ENCODE measurements at regions not wholly inside any gene's neighbourhood (a gene's known extent, or its start where the extent isn't known, plus 50 kb on each side); places are given as distances from the start of the nearest gene placed in this dataset.
"Not testable (repeated sequence)": the region's sequence is repeated elsewhere in the genome, so short reads cannot be mapped to it uniquely, and the experiment has no call there.

- 83% methylated on average over 2 of the region's 2 CpGs for WGBS (ENCODE audit: low lambda C conversion rate)
- H3K27me3 ChIP-seq (ENCODE audit: insufficient read depth), result no peaks in the 10 kb centered on the region
- H3K4me3 ChIP-seq (ENCODE audit: low read depth in 2 of 2, low read length in 1 of 2), result no peak overlapping the region
- DNase-seq, result no peak
- no peaks in the 10 kb centered on the region for H3K36me3 ChIP-seq (replicated peaks in 1 of 2; ENCODE audit: control insufficient read depth in 1 of 2, insufficient read depth in 2 of 2, low read length in 1 of 2)
- H3K4me1 ChIP-seq (ENCODE audit: control insufficient read depth in 1 of 2, insufficient read depth in 2 of 2, low read depth in 1 of 2, low read length in 1 of 2), result peaks cover 0 to under 1% of the 10 kb centered on the region in 2 experiments; a peak in 2 of 4 replicates
- no peak overlapping the region for H2AFZ ChIP-seq (ENCODE audit: low read depth)
- no peak overlapping the region for H3K4me2 ChIP-seq
- no peaks in the 10 kb centered on the region for H4K20me1 ChIP-seq (ENCODE audit: insufficient read depth)
- TF ChIP-seq USF2 (IDR thresholded peaks at IDR 0.05; ENCODE audit: borderline replicate concordance, low read depth, low read length) (no peak), RCOR1 (IDR thresholded peaks at IDR 0.05; ENCODE audit: low read length) (no peak), IRF3 (IDR thresholded peaks at IDR 0.05; ENCODE audit: low read depth, low read length) (no peak), FOSL2 (IDR thresholded peaks at IDR 0.05; ENCODE audit: borderline replicate concordance, low read depth) (no peak), MAX (IDR thresholded peaks at IDR 0.05; ENCODE audit: low read depth) (no peak), SMC3 (IDR thresholded peaks at IDR 0.05; ENCODE audit: low read depth, low read length) (no peak), SIN3A (IDR thresholded peaks at IDR 0.05; ENCODE audit: borderline replicate concordance, low read depth, low read length) (no peak)
- POLR2A ChIA-PET, result no interaction called here
- CTCF ChIA-PET, result no interaction called here
- no peak overlapping the region for H3K9ac ChIP-seq
- H3K79me2 ChIP-seq (ENCODE audit: insufficient read depth), result no peaks in the 10 kb centered on the region
- peaks cover 9% of the 10 kb centered on the region for H3K9me3 ChIP-seq
- no peak overlapping the region for H3K27ac ChIP-seq (ENCODE audit: low read depth in 2 of 2, low read length in 1 of 2)
- no peaks in the 10 kb centered on the region for H3F3A ChIP-seq (replicated peaks; ENCODE audit: insufficient read depth)
- no peaks in the 10 kb centered on the region for H3K9me2 ChIP-seq
Observed at GRCh38 chr6:11418290-11418905, 119.2 kb upstream of the TMEM170B start.

GRCh38 chr6:11416936-11417576 is 120.5 kb upstream of the TMEM170B start:
- Histone ChIP-seq H3K9me2 (no peaks in the 10 kb centered on the region), H3K79me2 (ENCODE audit: insufficient read depth) (no peaks in the 10 kb centered on the region), H3F3A (replicated peaks; ENCODE audit: insufficient read depth) (peaks cover 11% of the 10 kb centered on the region), H3K4me1 (ENCODE audit: control insufficient read depth in 1 of 2, insufficient read depth in 2 of 2, low read depth in 1 of 2, low read length in 1 of 2) (peaks cover 2 to 7% of the 10 kb centered on the region in 2 experiments), H3K9ac (no peak overlapping the region), H3K36me3 (replicated peaks in 1 of 2; ENCODE audit: control insufficient read depth in 1 of 2, insufficient read depth in 2 of 2, low read length in 1 of 2) (no peaks in the 10 kb centered on the region), H3K27ac (ENCODE audit: low read depth in 2 of 2, low read length in 1 of 2) (no peak overlapping the region), H2AFZ (ENCODE audit: low read depth) (no peak overlapping the region), H4K20me1 (ENCODE audit: insufficient read depth) (no peaks in the 10 kb centered on the region), H3K4me3 (ENCODE audit: low read depth in 2 of 2, low read length in 1 of 2) (no peak overlapping the region), H3K9me3 (peaks cover 9% of the 10 kb centered on the region), H3K27me3 (ENCODE audit: insufficient read depth) (no peaks in the 10 kb centered on the region), H3K4me2 (no peak overlapping the region)
- 98% methylated on average over 27 of the region's 54 CpGs for WGBS (ENCODE audit: low lambda C conversion rate)
- TF ChIP-seq POLR2AphosphoS5 (IDR thresholded peaks at IDR 0.05; ENCODE audit: low read depth, low read length), result no peak
- TF ChIP-seq PBX3 (IDR thresholded peaks at IDR 0.05), result no peak
- ChIA-PET POLR2A (no interaction called here), CTCF (interaction anchor here (1.4 kb wide), 1 partner anchor 273 kb away, joined by 3 read pairs; no protein-coding TSS in a partner anchor)
- DNase-seq, result no peak

- H3K27ac ChIP-seq (ENCODE audit: low read depth in 2 of 2, low read length in 1 of 2); H4K20me1 ChIP-seq (ENCODE audit: insufficient read depth); H3K9ac ChIP-seq; H3K4me2 ChIP-seq; H2AFZ ChIP-seq (ENCODE audit: low read depth); H3K9me2 ChIP-seq; H3K79me2 ChIP-seq (ENCODE audit: insufficient read depth); H3K9me3 ChIP-seq; H3K4me3 ChIP-seq (ENCODE audit: low read depth in 2 of 2, low read length in 1 of 2); H3K27me3 ChIP-seq (ENCODE audit: insufficient read depth); H3K36me3 ChIP-seq (replicated peaks in 1 of 2; ENCODE audit: control insufficient read depth in 1 of 2, insufficient read depth in 2 of 2, low read length in 1 of 2); DNase-seq; POLR2A ChIA-PET: not testable (repeated sequence)
- CTCF ChIA-PET, result interaction anchor here (0.5 to 1.4 kb wide), 3 partner anchors 170 to 378 kb away, joined by 3 read pairs; no protein-coding TSS in a partner anchor
- WGBS (ENCODE audit: low lambda C conversion rate), result 75% methylated on average over 7 of the region's 7 CpGs
- Histone ChIP-seq H3K4me1 (ENCODE audit: control insufficient read depth in 1 of 2, insufficient read depth in 2 of 2, low read depth in 1 of 2, low read length in 1 of 2) (peaks cover 3 to 15% of the 10 kb centered on the region in 2 experiments), H3F3A (replicated peaks; ENCODE audit: insufficient read depth) (peaks cover 17% of the 10 kb centered on the region)
Observed at GRCh38 chr6:11416099-11416935, 121.2 kb upstream of the TMEM170B start.
